RWPE1 (cell line): ENCODE measurements at regions not wholly inside any gene's neighbourhood (a gene's known extent, or its start where the extent isn't known, plus 50 kb on each side); places are given as distances from the start of the nearest gene placed in this dataset.

Source experiments
- CTCF ChIA-PET: fragments of 350-600 bp; sonication (Branson Sonifier 250); formaldehyde crosslinking; extraction: SDS; loops from one replicate; lab custom pipeline; 2021; lab: Yijun Ruan, JAX
- POLR2A ChIA-PET: fragments of 400-600 bp; formaldehyde crosslinking; extraction: SDS; loops from one replicate; lab custom pipeline; 2020; ENCODE audit warnings: antibody characterized with exemption; ENCODE audit not compliant: low non-redundant PET; lab: Yijun Ruan, JAX
- DNase-seq: peaks from one replicate; pipeline ENCODE4 v3.0.0; 2012; ENCODE audit warnings: low spot score
- H3K27ac ChIP-seq: fragments of 450-650 bp; 2 replicates; pipeline ENCODE4 v1.5.1; 2017
- TF ChIP-seq, protein P1 (sequence below): fragments of 450-650 bp; conservative IDR thresholded peaks from 2 replicates; pipeline ENCODE4 v1.5.1; 2017; ENCODE audit warnings: low read depth, mild to moderate bottlenecking

GRCh38 chr20:59376109-59376841, 75.9 kb downstream of the EDN3 start:
- TF ChIP-seq, protein P1, sequence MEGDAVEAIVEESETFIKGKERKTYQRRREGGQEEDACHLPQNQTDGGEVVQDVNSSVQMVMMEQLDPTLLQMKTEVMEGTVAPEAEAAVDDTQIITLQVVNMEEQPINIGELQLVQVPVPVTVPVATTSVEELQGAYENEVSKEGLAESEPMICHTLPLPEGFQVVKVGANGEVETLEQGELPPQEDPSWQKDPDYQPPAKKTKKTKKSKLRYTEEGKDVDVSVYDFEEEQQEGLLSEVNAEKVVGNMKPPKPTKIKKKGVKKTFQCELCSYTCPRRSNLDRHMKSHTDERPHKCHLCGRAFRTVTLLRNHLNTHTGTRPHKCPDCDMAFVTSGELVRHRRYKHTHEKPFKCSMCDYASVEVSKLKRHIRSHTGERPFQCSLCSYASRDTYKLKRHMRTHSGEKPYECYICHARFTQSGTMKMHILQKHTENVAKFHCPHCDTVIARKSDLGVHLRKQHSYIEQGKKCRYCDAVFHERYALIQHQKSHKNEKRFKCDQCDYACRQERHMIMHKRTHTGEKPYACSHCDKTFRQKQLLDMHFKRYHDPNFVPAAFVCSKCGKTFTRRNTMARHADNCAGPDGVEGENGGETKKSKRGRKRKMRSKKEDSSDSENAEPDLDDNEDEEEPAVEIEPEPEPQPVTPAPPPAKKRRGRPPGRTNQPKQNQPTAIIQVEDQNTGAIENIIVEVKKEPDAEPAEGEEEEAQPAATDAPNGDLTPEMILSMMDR, result no peak
- CTCF ChIA-PET, result interaction anchor here (0.6 to 0.7 kb wide), 2 partner anchors 105 to 1059 kb away, joined by 3 read pairs; no protein-coding TSS in a partner anchor
- no peak overlapping the region for H3K27ac ChIP-seq
- DNase-seq, result no peak
- POLR2A ChIA-PET, result no interaction called here

DNA sequence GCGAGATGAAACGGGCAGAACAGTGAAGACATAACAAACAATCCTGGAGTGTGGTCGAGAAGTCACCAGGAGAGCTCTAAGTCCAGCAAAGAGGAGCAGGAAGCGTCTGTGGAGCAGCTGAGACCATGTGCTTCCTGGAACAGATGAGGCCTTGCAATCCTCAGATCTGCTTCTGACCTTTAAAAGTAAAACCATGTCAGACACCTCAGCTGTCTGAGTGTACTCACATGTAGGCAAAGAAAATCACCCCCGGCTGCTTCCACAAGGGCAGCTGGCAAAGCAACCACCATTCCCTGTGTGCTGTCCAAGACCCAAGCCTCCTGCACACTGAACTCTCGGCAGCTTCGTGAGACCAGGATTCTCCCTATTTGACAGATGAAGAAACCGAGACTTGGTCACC, 76.6 kb downstream of the EDN3 start:
- TF ChIP-seq, protein P1, result no peak
- CTCF ChIA-PET, result interaction anchor here (0.6 kb wide), 1 partner anchor 184 kb away, joined by 3 read pairs; no protein-coding TSS in a partner anchor
- POLR2A ChIA-PET, result no interaction called here
- no peak overlapping the region for H3K27ac ChIP-seq
- no peak for DNase-seq

DNA sequence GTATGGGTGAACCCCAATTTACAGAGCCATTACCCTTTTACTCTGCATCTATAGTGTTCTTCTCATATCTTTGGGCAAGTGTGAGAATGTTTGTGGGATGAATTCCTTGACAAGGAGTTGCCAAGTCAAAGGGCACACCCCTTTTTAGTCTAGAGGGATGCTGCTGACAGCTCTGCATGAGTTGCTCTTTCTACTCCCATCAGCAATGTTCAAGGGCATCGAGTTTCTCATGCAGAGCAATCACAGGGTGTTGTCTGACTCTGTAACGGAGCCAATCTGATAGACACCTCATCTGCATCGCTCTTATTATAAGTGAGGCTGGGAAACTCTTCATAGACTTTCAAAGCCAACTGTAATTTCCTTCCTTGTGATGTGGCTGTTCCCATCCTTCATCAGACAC, 77.4 kb downstream of the EDN3 start:
- H3K27ac ChIP-seq, result no peak overlapping the region
- ChIA-PET POLR2A (no interaction called here), CTCF (interaction anchor here (0.7 kb wide), 1 partner anchor 1138 kb away, joined by 5 read pairs; no protein-coding TSS in a partner anchor)
- TF ChIP-seq, protein P1, result no peak
- DNase-seq, result no peak

DNA sequence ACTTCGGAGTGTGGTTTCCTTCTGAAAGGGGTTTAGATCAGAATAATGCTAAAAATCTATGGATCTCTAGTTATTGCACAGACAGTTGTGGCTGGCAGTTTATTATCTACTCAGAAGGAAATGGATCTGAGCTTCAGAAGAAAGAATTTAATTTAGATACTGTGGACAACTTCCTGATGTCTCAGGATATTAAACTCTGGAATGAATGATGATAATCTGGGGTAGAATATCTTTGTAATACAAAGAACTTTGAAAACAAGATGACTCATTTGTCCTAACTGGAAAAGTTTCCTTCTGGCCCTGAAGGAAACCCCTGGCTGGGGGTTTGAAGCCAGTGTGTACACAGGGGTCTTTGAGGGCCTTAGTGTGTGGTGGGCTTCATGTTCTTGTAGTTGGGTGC, 78.0 kb downstream of the EDN3 start:
- CTCF ChIA-PET, result no interaction called here

DNA sequence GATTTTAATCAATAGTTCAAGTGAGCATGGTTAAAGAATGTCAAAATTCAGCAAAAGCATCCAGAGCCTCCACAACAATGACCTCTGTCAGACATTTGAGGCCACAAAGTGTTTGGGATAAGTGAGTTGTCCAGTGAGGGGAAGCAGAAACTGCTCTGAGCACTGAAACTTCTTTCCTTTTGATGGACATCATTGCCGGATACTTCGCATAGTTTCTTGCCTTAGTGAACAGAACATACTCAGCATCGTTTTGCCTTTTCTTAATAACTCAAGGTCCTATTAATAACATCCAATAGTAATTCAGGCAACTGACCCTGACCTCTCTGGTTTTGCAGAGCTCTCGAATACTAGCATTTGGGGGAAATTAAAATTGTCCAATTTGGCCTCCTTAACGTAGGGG, 78.6 kb downstream of the EDN3 start:
- DNase-seq, result no peak
- CTCF ChIA-PET, result interaction anchor here (0.6 kb wide), 1 partner anchor 867 kb away, joined by 4 read pairs; no protein-coding TSS in a partner anchor
- TF ChIP-seq, protein P1, result no peak
- H3K27ac ChIP-seq, result no peak overlapping the region
- POLR2A ChIA-PET, result no interaction called here

More for the DNA sequence above, 78.0 kb downstream of the EDN3 start:
- POLR2A ChIA-PET, result no interaction called here
- TF ChIP-seq, protein P1, result no peak
- no peak for DNase-seq
- no peak overlapping the region for H3K27ac ChIP-seq

DNA sequence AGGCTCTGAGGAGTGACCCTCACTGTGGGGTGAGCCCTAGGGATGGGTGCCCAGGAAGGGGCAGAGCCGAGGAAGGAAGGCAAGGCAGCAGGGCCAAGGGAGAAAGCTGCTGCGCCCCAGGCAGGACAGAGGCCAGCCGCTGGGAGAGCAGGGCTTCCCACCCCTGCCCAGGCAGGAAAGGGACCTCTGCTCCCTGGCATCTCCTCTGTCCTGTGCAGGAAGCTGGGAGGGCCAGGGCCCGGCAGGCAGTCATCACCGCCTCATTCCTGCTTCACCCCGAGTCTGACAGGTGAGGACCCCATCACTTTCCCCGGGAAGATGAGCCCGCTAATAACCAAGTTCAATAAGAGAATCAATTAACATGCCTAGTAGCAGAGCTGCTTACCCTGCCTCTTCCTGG, 81.3 kb downstream of the EDN3 start:
- ChIA-PET CTCF (no interaction called here), POLR2A (no interaction called here)
- TF ChIP-seq, protein P1, result no peak
- DNase-seq, result no peak
- no peak overlapping the region for H3K27ac ChIP-seq
